ENCODE measurements at regions not wholly inside any gene's neighbourhood (a gene's known extent, or its start where the extent isn't known, plus 50 kb on each side); places are given as distances from the start of the nearest gene placed in this dataset.

- Histone ChIP-seq H3K9me3 (ENCODE audit: control insufficient read depth in 1 of 2, insufficient read depth in 1 of 2, low read depth in 1 of 2, low read length in 2 of 2) (peaks cover 0 to 12% of the 10 kb centered on the region in 2 experiments; a peak in 1 of 4 replicates), H3K27ac (ENCODE audit: low read depth, low read length) (no peak overlapping the region), H3K4me1 (ENCODE audit: control insufficient read depth in 1 of 2, insufficient read depth in 2 of 2, low read length in 2 of 2) (no peaks in the 10 kb centered on the region), H3K9me2 (ENCODE audit: insufficient read depth) (no peaks in the 10 kb centered on the region), H4K20me1 (ENCODE audit: insufficient read depth) (no peaks in the 10 kb centered on the region), H3K36me3 (ENCODE audit: control insufficient read depth in 1 of 2, insufficient read depth in 2 of 2, low read length in 2 of 2) (no peaks in the 10 kb centered on the region), H3K4me3 (replicated peaks in 1 of 2; ENCODE audit: low read depth in 1 of 2, low read length in 2 of 2) (no peak overlapping the region), H3K4me2 (ENCODE audit: low read length) (no peak overlapping the region), H2AFZ (ENCODE audit: low read depth, low read length, poor library complexity, severe bottlenecking) (no peak overlapping the region), H3K79me2 (ENCODE audit: insufficient read depth, low read length) (no peaks in the 10 kb centered on the region), H3K27me3 (ENCODE audit: insufficient read depth, low read length) (no peaks in the 10 kb centered on the region), H3K9ac (ENCODE audit: low read length) (no peak overlapping the region)
- TF ChIP-seq REST (IDR thresholded peaks at IDR 0.05; ENCODE audit: low read depth) (no peak), TCF7L2 (IDR thresholded peaks at IDR 0.05; ENCODE audit: borderline replicate concordance, extremely low read depth, insufficient read depth, insufficient read length) (no peak), EZH2phosphoT487 (IDR thresholded peaks at IDR 0.05; ENCODE audit: borderline replicate concordance) (no peak), ZFX (IDR thresholded peaks at IDR 0.05) (no peak), EZH2 (IDR thresholded peaks at IDR 0.05) (no peak), JUND (IDR thresholded peaks at IDR 0.05) (no peak), ZNF274 (IDR thresholded peaks at IDR 0.05; ENCODE audit: low read depth, low read length) (no peak)
- no peak for DNase-seq (ENCODE audit: low read depth, low spot score)
- ATAC-seq = no peak
- POLR2A ChIA-PET = no interaction called here
- no TSS peak for BruUV-seq (replicated peaks)
- RAD21 ChIA-PET (ENCODE audit: low non-redundant PET in 1 of 2, low total read pairs in 2 of 2, uncharacterized antibody in 2 of 2, unreplicated experiment in 2 of 2) = no interaction called here
- intact Hi-C loops (cut with micrococcal nuclease) = no loop called here
- CTCF ChIA-PET = no interaction called here
These were observed 230.4 kb downstream of the CMPK2 start for GRCh38 chr2:6635296-6635695.

GRCh38 chr2:6637330-6637729, 228.4 kb downstream of the CMPK2 start:
- ATAC-seq = no peak
- CTCF ChIA-PET = no interaction called here
- BruUV-seq (replicated peaks) = no TSS peak
- intact Hi-C loops (cut with micrococcal nuclease) = no loop called here
- Histone ChIP-seq H3K36me3 (ENCODE audit: control insufficient read depth in 1 of 2, insufficient read depth in 2 of 2, low read length in 2 of 2) (no peaks in the 10 kb centered on the region), H3K4me3 (replicated peaks in 1 of 2; ENCODE audit: low read depth in 1 of 2, low read length in 2 of 2) (no peak overlapping the region), H4K20me1 (ENCODE audit: insufficient read depth) (no peaks in the 10 kb centered on the region), H3K9me2 (ENCODE audit: insufficient read depth) (no peaks in the 10 kb centered on the region), H3K9ac (ENCODE audit: low read length) (no peak overlapping the region), H3K4me2 (ENCODE audit: low read length) (no peak overlapping the region), H3K79me2 (ENCODE audit: insufficient read depth, low read length) (no peaks in the 10 kb centered on the region), H3K27me3 (ENCODE audit: insufficient read depth, low read length) (no peaks in the 10 kb centered on the region), H3K9me3 (ENCODE audit: control insufficient read depth in 1 of 2, insufficient read depth in 1 of 2, low read depth in 1 of 2, low read length in 2 of 2) (peaks cover 0 to 13% of the 10 kb centered on the region in 2 experiments; a peak in 1 of 4 replicates), H3K4me1 (ENCODE audit: control insufficient read depth in 1 of 2, insufficient read depth in 2 of 2, low read length in 2 of 2) (no peaks in the 10 kb centered on the region), H3K27ac (ENCODE audit: low read depth, low read length) (no peak overlapping the region), H2AFZ (ENCODE audit: low read depth, low read length, poor library complexity, severe bottlenecking) (no peak overlapping the region)
- no peak for DNase-seq (ENCODE audit: low read depth, low spot score)
- POLR2A ChIA-PET = no interaction called here
- RAD21 ChIA-PET (ENCODE audit: low non-redundant PET in 1 of 2, low total read pairs in 2 of 2, uncharacterized antibody in 2 of 2, unreplicated experiment in 2 of 2) = no interaction called here
- TF ChIP-seq SRF (IDR thresholded peaks at IDR 0.05; ENCODE audit: low read depth) (no peak), POLR2A (IDR thresholded peaks at IDR 0.05; ENCODE audit: borderline replicate concordance, extremely low read depth, insufficient read depth, insufficient read length) (no peak), ZNF274 (IDR thresholded peaks at IDR 0.05; ENCODE audit: low read depth, low read length) (no peak), RAD21 (IDR thresholded peaks at IDR 0.05; ENCODE audit: low read depth) (no peak), ATF3 (IDR thresholded peaks at IDR 0.05) (no peak), REST (IDR thresholded peaks at IDR 0.05; ENCODE audit: low read depth) (no peak)

All from HCT116 (cell line).